Hepatocyte (in vitro differentiated cells): ENCODE measurements at regions not wholly inside any gene's neighbourhood (a gene's known extent, or its start where the extent isn't known, plus 50 kb on each side); places are given as distances from the start of the nearest gene placed in this dataset.

Source experiments
- DNase-seq: peaks from one replicate; pipeline ENCODE4 v3.0.0-alpha.2; 2016; ENCODE audit warnings: low spot score
- H2AFZ ChIP-seq: fragments of 200-600 bp; sonication (generic); 2 replicates; pipeline ENCODE4 v1.6.0; 2016; ENCODE audit warnings: antibody characterized with exemption, mild to moderate bottlenecking
- H3K27ac ChIP-seq: fragments of 200-600 bp; sonication (generic); 2 replicates; pipeline ENCODE4 v1.5.1; 2016; ENCODE audit warnings: mild to moderate bottlenecking
- H3K27me3 ChIP-seq: fragments of 200-600 bp; sonication (generic); 2 replicates; pipeline ENCODE4 v1.6.1; 2016
- H3K36me3 ChIP-seq: fragments of 200-600 bp; sonication (generic); replicated peaks from 2 replicates; pipeline ENCODE4 v1.5.1; 2016; ENCODE audit warnings: low read depth; ENCODE audit not compliant: insufficient read depth
- H3K4me1 ChIP-seq: fragments of 200-600 bp; sonication (generic); 2 replicates; pipeline ENCODE4 v1.5.1; 2016; ENCODE audit warnings: mild to moderate bottlenecking, moderate library complexity; ENCODE audit not compliant: insufficient read depth
- H3K4me2 ChIP-seq: fragments of 200-600 bp; sonication (generic); 2 replicates; pipeline ENCODE4 v1.6.0; 2016
- H3K4me3 ChIP-seq: fragments of 200-600 bp; sonication (generic); 2 replicates; pipeline ENCODE4 v1.5.1; 2016; ENCODE audit warnings: mild to moderate bottlenecking
- H3K79me2 ChIP-seq: fragments of 200-600 bp; sonication (generic); 2 replicates; pipeline ENCODE4 v1.6.0; 2017; ENCODE audit warnings: mild to moderate bottlenecking
- H3K9me2 ChIP-seq: fragments of 200-600 bp; sonication (generic); replicated peaks from 2 replicates; pipeline ENCODE4 v1.6.0; 2017; ENCODE audit warnings: mild to moderate bottlenecking; ENCODE audit not compliant: insufficient read depth
- H3K9me3 ChIP-seq: fragments of 200-600 bp; sonication (generic); 2 replicates; pipeline ENCODE4 v1.5.1; 2016; ENCODE audit warnings: low read depth, mild to moderate bottlenecking
- H4K20me1 ChIP-seq: fragments of 200-600 bp; sonication (generic); 2 replicates; pipeline ENCODE4 v1.6.0; 2016; ENCODE audit warnings: mild to moderate bottlenecking; ENCODE audit not compliant: insufficient read depth, poor library complexity, severe bottlenecking
- CTCF ChIP-seq: fragments of 200-600 bp; sonication (generic); IDR thresholded peaks from 2 replicates; pipeline ENCODE4 v1.5.1; 2016; ENCODE audit warnings: antibody characterized with exemption, mild to moderate bottlenecking; ENCODE audit not compliant: poor library complexity
- EZH2 ChIP-seq: fragments of 200-600 bp; sonication (generic); IDR thresholded peaks from 2 replicates; pipeline ENCODE4 v1.6.1; 2016; ENCODE audit warnings: antibody characterized with exemption, mild to moderate bottlenecking, borderline replicate concordance
- EZH2phosphoT487 ChIP-seq: fragments of 200-600 bp; sonication (generic); IDR thresholded peaks from one replicate; pipeline ENCODE4 v1.6.1; 2018; ENCODE audit warnings: antibody characterized with exemption, mild to moderate bottlenecking, low read depth, moderate library complexity; ENCODE audit not compliant: unreplicated experiment, severe bottlenecking
- WGBS: methylation state at CpG from one replicate; pipeline ENCODE4 v1.1.6; 2016; ENCODE audit warnings: low lambda C conversion rate; ENCODE audit errors: missing lambda C conversion rate; 5-methylcytosine and 5-hydroxymethylcytosine counted together

- Histone ChIP-seq H3K9me3 (no peaks in the 10 kb centered on the region), H3K27me3 (no peaks in the 10 kb centered on the region), H3K27ac (no peak overlapping the region), H2AFZ (no peak overlapping the region), H3K9me2 (no peaks in the 10 kb centered on the region), H4K20me1 (no peaks in the 10 kb centered on the region), H3K36me3 (no peaks in the 10 kb centered on the region), H3K79me2 (no peaks in the 10 kb centered on the region), H3K4me3 (no peak overlapping the region), H3K4me2 (no peak overlapping the region), H3K4me1 (no peaks in the 10 kb centered on the region)
- 75% methylated on average over 4 of the region's 4 CpGs for WGBS
- no peak for TF ChIP-seq CTCF
- no peak for TF ChIP-seq EZH2phosphoT487
- no peak for TF ChIP-seq EZH2
- DNase-seq, result no peak
Observed at GRCh38 chr13:79090552-79091124, 315.4 kb downstream of the RBM26 start.

- Histone ChIP-seq H3K36me3 (no peaks in the 10 kb centered on the region), H3K4me3 (no peak overlapping the region), H3K79me2 (no peaks in the 10 kb centered on the region), H3K4me1 (no peaks in the 10 kb centered on the region), H3K9me3 (no peaks in the 10 kb centered on the region), H3K4me2 (no peak overlapping the region), H4K20me1 (no peaks in the 10 kb centered on the region), H3K27ac (no peak overlapping the region), H3K27me3 (no peaks in the 10 kb centered on the region), H2AFZ (no peak overlapping the region), H3K9me2 (no peaks in the 10 kb centered on the region)
- no peak for DNase-seq
- 83% methylated on average over 4 of the region's 4 CpGs for WGBS
- no peak for TF ChIP-seq CTCF
Observed at GRCh38 chr13:79084802-79085424, 321.1 kb downstream of the RBM26 start.

GRCh38 chr13:79081942-79082341, 324.1 kb downstream of the RBM26 start:
- Histone ChIP-seq H3K4me1 (no peaks in the 10 kb centered on the region), H3K27me3 (no peaks in the 10 kb centered on the region), H3K9me3 (no peaks in the 10 kb centered on the region), H3K27ac (no peak overlapping the region), H3K4me3 (no peak overlapping the region), H3K9me2 (no peaks in the 10 kb centered on the region), H3K79me2 (no peaks in the 10 kb centered on the region), H2AFZ (no peak overlapping the region), H4K20me1 (no peaks in the 10 kb centered on the region), H3K4me2 (no peak overlapping the region), H3K36me3 (no peaks in the 10 kb centered on the region)
- no peak for TF ChIP-seq CTCF
- TF ChIP-seq EZH2, result no peak
- no peak for TF ChIP-seq EZH2phosphoT487
- WGBS, result 87% methylated on average over 4 of the region's 4 CpGs
- no peak for DNase-seq
